Adrenal gland (tissue), 5 donors: ENCODE measurements at regions not wholly inside any gene's neighbourhood (a gene's known extent, or its start where the extent isn't known, plus 50 kb on each side); places are given as distances from the start of the nearest gene placed in this dataset.
"Not testable (repeated sequence)": the region's sequence is repeated elsewhere in the genome, so short reads cannot be mapped to it uniquely, and the experiment has no call there.

Source experiments
- CTCF ChIP-seq, 6 experiments: fragments of 450-650 bp in 4 of 6; fragments of 200-600 bp in 2 of 6; sonication (generic) in 1 of 6; IDR thresholded peaks; 1 replicate in 5 of 6; 2 replicates in 1 of 6; pipeline versions ENCODE4 v1.5.1 to v1.8.0; 2016 to 2021; ENCODE audit warnings: antibody characterized with exemption in 6 of 6, mild to moderate bottlenecking in 2 of 6, moderate library complexity in 1 of 6
- POLR2A ChIP-seq, 2 donors: fragments of 450-650 bp; IDR thresholded peaks; one replicate each; pipeline ENCODE4 v1.6.1; 2017; ENCODE audit warnings: antibody characterized with exemption in 2 of 2, mild to moderate bottlenecking in 2 of 2, moderate library complexity in 1 of 2
- donor health status: DM: no; HTN: no; CAD: no.

GRCh38 chr1:234824836-234825235, 214.9 kb upstream of the IRF2BP2 start:
- TF ChIP-seq CTCF, POLR2A (IDR thresholded peaks at IDR 0.05): not testable (repeated sequence)
